ENCODE measurements at regions not wholly inside any gene's neighbourhood (a gene's known extent, or its start where the extent isn't known, plus 50 kb on each side); places are given as distances from the start of the nearest gene placed in this dataset.
A peak's percentile ranks its signal among the peaks of the same experiment; 100 is the strongest.

DNA sequence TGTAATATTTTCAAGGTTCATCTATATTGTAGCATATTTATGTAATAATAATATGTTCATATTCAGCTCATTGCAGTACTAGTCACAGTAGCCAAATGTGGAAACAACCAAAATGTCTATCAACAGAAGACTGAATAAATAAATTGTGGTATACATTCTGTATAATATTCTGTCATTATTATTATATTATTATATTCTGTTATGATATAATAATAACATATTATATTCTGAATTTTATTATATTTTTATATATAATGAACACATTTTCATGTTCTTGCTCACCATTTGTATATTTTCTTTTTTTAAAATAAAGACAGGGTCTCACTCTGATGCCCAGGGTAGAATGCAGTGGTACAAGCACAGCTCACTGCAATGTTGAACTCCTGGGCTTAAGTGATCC is 91.2 kb upstream of the STARD3NL start:
- DNase-seq = no peak

DNA sequence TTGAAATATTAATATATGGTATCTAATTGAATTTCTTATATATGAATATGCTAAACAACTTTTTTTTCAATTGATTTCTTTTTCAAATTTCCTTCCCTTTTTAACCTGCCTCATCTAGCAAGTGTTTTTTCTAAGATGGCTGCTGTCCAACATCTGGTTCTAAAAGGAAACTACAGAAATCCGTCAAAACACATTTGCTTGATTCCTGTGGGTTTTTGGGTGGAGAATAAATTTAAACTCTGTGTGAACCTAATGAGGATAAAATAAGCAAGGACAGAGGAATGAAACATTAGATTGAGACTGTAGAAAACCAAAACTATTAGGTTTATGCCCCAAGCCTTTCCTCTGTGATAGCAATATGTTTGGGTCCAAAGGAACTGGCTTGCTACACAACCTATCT is 75.5 kb upstream of the STARD3NL start:
- DNase-seq = no peak

GRCh38 chr7:38105874-38106483 is 72.1 kb upstream of the STARD3NL start:
- peak; percentile 15 for DNase-seq

DNA sequence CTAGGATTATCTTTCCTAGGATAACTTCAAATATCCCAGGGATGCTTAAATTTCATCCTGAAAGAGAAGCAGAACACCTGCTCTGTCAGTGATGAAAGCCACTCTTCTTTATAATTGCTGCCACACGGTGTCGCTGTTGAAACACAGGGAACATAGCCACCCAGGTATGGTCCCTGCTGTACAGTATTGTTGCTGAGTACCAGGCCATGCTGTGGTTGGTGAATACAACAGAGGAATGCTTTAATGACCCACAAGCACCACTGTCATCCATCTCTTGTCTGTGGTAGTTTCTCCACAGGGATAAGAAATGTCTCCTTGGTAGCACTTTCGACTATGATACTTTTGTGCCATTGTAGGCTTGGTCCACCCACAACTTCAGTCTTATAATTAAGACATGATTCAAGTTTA is 70.6 kb upstream of the STARD3NL start:
- peak; percentile 75 for DNase-seq

- no peak for DNase-seq
Observed at GRCh38 chr7:38112075-38112474, 66.0 kb upstream of the STARD3NL start.

- DNase-seq = no peak
Observed at GRCh38 chr7:38120076-38120475, 58.0 kb upstream of the STARD3NL start.

DNA sequence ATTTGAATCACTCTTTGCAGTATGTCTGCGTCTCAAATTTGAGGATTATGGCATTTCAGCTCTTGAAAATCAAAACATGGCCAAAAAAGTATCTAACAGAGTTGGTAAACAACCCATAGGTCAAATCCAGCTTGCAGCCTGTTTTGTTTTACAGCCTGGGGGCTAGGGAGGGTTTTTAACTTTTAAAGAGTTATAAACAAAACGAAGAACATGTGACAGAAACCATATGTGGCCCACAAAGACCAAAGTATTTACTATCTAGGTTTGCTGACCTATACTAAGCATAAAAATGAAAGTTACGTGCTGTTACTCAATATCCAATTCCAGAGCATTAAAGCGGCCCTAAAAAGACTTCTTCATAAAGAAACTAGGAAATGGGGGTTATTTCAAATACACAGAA is 55.5 kb upstream of the STARD3NL start:
- DNase-seq = no peak

GRCh38 chr7:38123494-38123893 is 54.6 kb upstream of the STARD3NL start:
- DNase-seq = no peak

GRCh38 chr7:38127216-38128207 is 50.5 kb upstream of the STARD3NL start:
- DNase-seq = no peak
